Keratinocyte (primary cell): ENCODE measurements at regions not wholly inside any gene's neighbourhood (a gene's known extent, or its start where the extent isn't known, plus 50 kb on each side); places are given as distances from the start of the nearest gene placed in this dataset.

Source experiments
- DNase-seq: peaks from one replicate; pipeline ENCODE4 v3.0.0-alpha.2; 2011; ENCODE audit warnings: low read depth, missing footprints, low spot score
- FAIRE-seq: peaks from 2 replicates; lab custom pipeline; 2011; peaks lifted over from hg19 to GRCh38; lab: Jason Lieb, UNC
- H2AFZ ChIP-seq: 2 replicates; pipeline ENCODE4 v1.6.0; 2012; ENCODE audit warnings: low read length, control low read depth, inconsistent platforms; ENCODE audit not compliant: control insufficient read depth
- H3K27ac ChIP-seq: 2 replicates; pipeline ENCODE4 v1.5.1; 2011; ENCODE audit warnings: low read length; ENCODE audit not compliant: control insufficient read depth, insufficient read depth
- H3K27me3 ChIP-seq: 3 replicates; pipeline ENCODE4 v1.6.0; 2011; ENCODE audit warnings: low read length; ENCODE audit not compliant: control insufficient read depth, insufficient read depth; ENCODE audit errors: extremely low read depth
- H3K36me3 ChIP-seq, 2 experiments: 2 replicates in 1 of 2; 3 replicates in 1 of 2; pipeline ENCODE4 v1.5.1; 2011; ENCODE audit warnings: low read length in 2 of 2, mild to moderate bottlenecking in 1 of 2; ENCODE audit not compliant: control insufficient read depth in 2 of 2, insufficient read depth in 2 of 2; ENCODE audit errors: extremely low read depth in 1 of 2
- H3K4me1 ChIP-seq: 3 replicates; pipeline ENCODE4 v1.5.1; 2011; ENCODE audit warnings: low read length; ENCODE audit not compliant: control insufficient read depth, insufficient read depth; ENCODE audit errors: extremely low read depth
- H3K4me2 ChIP-seq: 3 replicates; pipeline ENCODE4 v1.6.0; 2011; ENCODE audit warnings: low read depth, low read length; ENCODE audit not compliant: control insufficient read depth, insufficient read depth; ENCODE audit errors: extremely low read depth
- H3K4me3 ChIP-seq, 3 experiments: fragments of 200-600 bp in 1 of 3; sonication (generic) in 1 of 3; 2 replicates in 2 of 3; 3 replicates in 1 of 3; pipeline ENCODE4 v1.5.1; 2011 to 2016; ENCODE audit warnings: low read length in 3 of 3, mild to moderate bottlenecking in 3 of 3, control low read depth in 2 of 3, inconsistent platforms in 1 of 3, low read depth in 1 of 3, mixed read lengths in 1 of 3, mixed run types in 1 of 3, moderate library complexity in 1 of 3; ENCODE audit not compliant: control insufficient read depth in 2 of 3, insufficient read depth in 2 of 3; ENCODE audit errors: extremely low read depth in 1 of 3
- H3K79me2 ChIP-seq: 2 replicates; pipeline ENCODE4 v1.6.0; 2012; ENCODE audit warnings: low read length; ENCODE audit not compliant: control insufficient read depth, insufficient read depth
- H3K9ac ChIP-seq: 3 replicates; pipeline ENCODE4 v1.6.0; 2011; ENCODE audit warnings: low read length; ENCODE audit not compliant: control insufficient read depth, insufficient read depth; ENCODE audit errors: extremely low read depth
- H3K9me1 ChIP-seq: 3 replicates; pipeline ENCODE4 v1.6.0; 2011; ENCODE audit warnings: low read length; ENCODE audit not compliant: control insufficient read depth, insufficient read depth; ENCODE audit errors: extremely low read depth
- H3K9me3 ChIP-seq: 2 replicates; pipeline ENCODE4 v1.5.1; 2012; ENCODE audit warnings: low read depth, low read length; ENCODE audit not compliant: control insufficient read depth
- H4K20me1 ChIP-seq: 3 replicates; pipeline ENCODE4 v1.6.0; 2011; ENCODE audit warnings: low read length; ENCODE audit not compliant: control insufficient read depth, insufficient read depth; ENCODE audit errors: extremely low read depth
- CTCF ChIP-seq, 3 experiments: IDR thresholded peaks in 1 of 3; conservative IDR thresholded peaks in 1 of 3; optimal IDR thresholded peaks in 1 of 3; 2 replicates in 2 of 3; 3 replicates in 1 of 3; pipeline versions ENCODE3 to v1.5.1; 2011; ENCODE audit warnings: low read length in 3 of 3, mild to moderate bottlenecking in 3 of 3, moderate library complexity in 2 of 3, control low read depth in 1 of 3, inconsistent platforms in 1 of 3; ENCODE audit not compliant: insufficient read depth in 2 of 3; ENCODE audit errors: extremely low read depth in 1 of 3
- EZH2 ChIP-seq: IDR thresholded peaks from one replicate; pipeline ENCODE4 v1.6.1; 2012; ENCODE audit warnings: inconsistent platforms, mild to moderate bottlenecking, low read length, moderate library complexity
- dilution Hi-C: fragments of 300-500 bp; cut with MboI; formaldehyde crosslinking; loops from one replicate; pipeline ENCODE4 v1.7.0; 2020; ENCODE audit warnings: low sequenced_read_pairs; ENCODE audit not compliant: extremely low pct_ligation_motif_present

GRCh38 chr3:66665021-66665695 is 164.3 kb upstream of the LRIG1 start:
- Histone ChIP-seq H3K79me2 (no peaks in the 10 kb centered on the region), H3K27me3 (no peaks in the 10 kb centered on the region), H3K9ac (no peak overlapping the region), H3K9me3 (no peaks in the 10 kb centered on the region), H4K20me1 (no peaks in the 10 kb centered on the region), H3K27ac (no peak overlapping the region), H3K9me1 (no peaks in the 10 kb centered on the region), H3K4me3 (no peak overlapping the region), H2AFZ (no peak overlapping the region), H3K4me2 (no peak overlapping the region), H3K36me3 (no peaks in the 10 kb centered on the region), H3K4me1 (no peaks in the 10 kb centered on the region)
- no peak for DNase-seq
- dilution Hi-C loops: no loop called here
- FAIRE-seq: no peak
- TF ChIP-seq EZH2 (no peak), CTCF (optimal IDR thresholded peaks at IDR 0.05 in 1 of 3, IDR thresholded peaks at IDR 0.05 in 1 of 3, conservative IDR thresholded peaks at IDR 0.05 in 1 of 3; ENCODE audit: extremely low read depth in 1 of 3, insufficient read depth in 2 of 3, low read length in 3 of 3) (no peak)

- H3K4me3 ChIP-seq: no peak overlapping the region
- H3K9ac ChIP-seq: no peak overlapping the region
- H3K79me2 ChIP-seq: no peaks in the 10 kb centered on the region
- H3K9me3 ChIP-seq: no peaks in the 10 kb centered on the region
- no peak overlapping the region for H3K4me2 ChIP-seq
- no peak overlapping the region for H2AFZ ChIP-seq
- no peak for DNase-seq
- dilution Hi-C loops: no loop called here
- no peaks in the 10 kb centered on the region for H3K9me1 ChIP-seq
- no peaks in the 10 kb centered on the region for H3K36me3 ChIP-seq
- H3K27me3 ChIP-seq: no peaks in the 10 kb centered on the region
- H4K20me1 ChIP-seq: no peaks in the 10 kb centered on the region
- no peak overlapping the region for H3K27ac ChIP-seq
- H3K4me1 ChIP-seq: no peaks in the 10 kb centered on the region
- no peak for FAIRE-seq
- TF ChIP-seq EZH2: no peak
- no peak for TF ChIP-seq CTCF (optimal IDR thresholded peaks at IDR 0.05 in 1 of 3, IDR thresholded peaks at IDR 0.05 in 1 of 3, conservative IDR thresholded peaks at IDR 0.05 in 1 of 3; ENCODE audit: extremely low read depth in 1 of 3, insufficient read depth in 2 of 3, low read length in 3 of 3)
Measured at GRCh38 chr3:66666362-66666761, 165.5 kb upstream of the LRIG1 start.
